Uterus (tissue), 3 donors: ENCODE measurements at regions not wholly inside any gene's neighbourhood (a gene's known extent, or its start where the extent isn't known, plus 50 kb on each side); places are given as distances from the start of the nearest gene placed in this dataset.

Experiments
- DNase-seq, 2 donors: peaks; one replicate each; pipeline ENCODE4 v3.0.0-alpha.2; 2019 to 2020
- H3K27ac ChIP-seq, 2 donors: fragments of 200-600 bp; sonication (generic); 1 replicate in 1 of 2; 2 replicates in 1 of 2; pipeline ENCODE4 v1.5.1; 2016 to 2018
- H3K27me3 ChIP-seq, 2 donors: fragments of 200-600 bp; sonication (generic); one replicate each; pipeline ENCODE4 v1.5.1; 2018 to 2019; ENCODE audit warnings: control low read depth in 1 of 2
- H3K36me3 ChIP-seq, 2 donors: fragments of 200-600 bp; sonication (generic); one replicate each; pipeline ENCODE4 v1.5.1; 2019; ENCODE audit warnings: control low read depth in 1 of 2
- H3K4me1 ChIP-seq, 2 donors: fragments of 200-600 bp; sonication (generic); one replicate each; pipeline ENCODE4 v1.5.1; 2018 to 2019; ENCODE audit warnings: control low read depth in 1 of 2
- H3K4me3 ChIP-seq, 2 donors: fragments of 200-600 bp; sonication (generic); 1 replicate in 1 of 2; 2 replicates in 1 of 2; pipeline ENCODE4 v1.5.1; 2018 to 2019; ENCODE audit warnings: mild to moderate bottlenecking in 1 of 2
- H3K9me3 ChIP-seq, 2 donors: fragments of 200-600 bp; sonication (generic); one replicate each; pipeline ENCODE4 v1.5.1; 2019; ENCODE audit warnings: control low read depth in 1 of 2
- POLR2A ChIP-seq, 2 donors: fragments of 450-650 bp; IDR thresholded peaks; one replicate each; pipeline ENCODE4 v1.6.1; 2016; ENCODE audit warnings: antibody characterized with exemption in 2 of 2, mild to moderate bottlenecking in 1 of 2, moderate library complexity in 1 of 2
- intact Hi-C: fragments of 100-400 bp; cut with DNase I; formaldehyde crosslinking; loops from one replicate; pipeline ENCODE4 v1.15.1; 2023; ENCODE audit warnings: low total_unique reads
- TF ChIP-seq, protein P1 (sequence below), 4 experiments: fragments of 200-600 bp in 2 of 4; fragments of 450-650 bp in 2 of 4; sonication (generic) in 2 of 4; IDR thresholded peaks; one replicate each; pipeline ENCODE4 v1.5.1; 2016 to 2019; ENCODE audit warnings: antibody characterized with exemption in 4 of 4, mild to moderate bottlenecking in 2 of 4, moderate library complexity in 1 of 4
- donor health status: DM: yes; HTN: yes; CAD: no.

- no peaks in the 10 kb centered on the region for H3K9me3 ChIP-seq
- H3K36me3 ChIP-seq, result no peaks in the 10 kb centered on the region
- no peak for TF ChIP-seq POLR2A (IDR thresholded peaks at IDR 0.05)
- TF ChIP-seq, protein P1, sequence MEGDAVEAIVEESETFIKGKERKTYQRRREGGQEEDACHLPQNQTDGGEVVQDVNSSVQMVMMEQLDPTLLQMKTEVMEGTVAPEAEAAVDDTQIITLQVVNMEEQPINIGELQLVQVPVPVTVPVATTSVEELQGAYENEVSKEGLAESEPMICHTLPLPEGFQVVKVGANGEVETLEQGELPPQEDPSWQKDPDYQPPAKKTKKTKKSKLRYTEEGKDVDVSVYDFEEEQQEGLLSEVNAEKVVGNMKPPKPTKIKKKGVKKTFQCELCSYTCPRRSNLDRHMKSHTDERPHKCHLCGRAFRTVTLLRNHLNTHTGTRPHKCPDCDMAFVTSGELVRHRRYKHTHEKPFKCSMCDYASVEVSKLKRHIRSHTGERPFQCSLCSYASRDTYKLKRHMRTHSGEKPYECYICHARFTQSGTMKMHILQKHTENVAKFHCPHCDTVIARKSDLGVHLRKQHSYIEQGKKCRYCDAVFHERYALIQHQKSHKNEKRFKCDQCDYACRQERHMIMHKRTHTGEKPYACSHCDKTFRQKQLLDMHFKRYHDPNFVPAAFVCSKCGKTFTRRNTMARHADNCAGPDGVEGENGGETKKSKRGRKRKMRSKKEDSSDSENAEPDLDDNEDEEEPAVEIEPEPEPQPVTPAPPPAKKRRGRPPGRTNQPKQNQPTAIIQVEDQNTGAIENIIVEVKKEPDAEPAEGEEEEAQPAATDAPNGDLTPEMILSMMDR (IDR thresholded peaks at IDR 0.05), result no peak
- DNase-seq, result no peak
- no peak overlapping the region for H3K27ac ChIP-seq
- intact Hi-C loops, result no loop called here
- no peaks in the 10 kb centered on the region for H3K4me1 ChIP-seq
- H3K4me3 ChIP-seq, result no peak overlapping the region
- H3K27me3 ChIP-seq, result no peaks in the 10 kb centered on the region
Observed at GRCh38 chr6:156510242-156510641, 266.9 kb upstream of the ARID1B start.

DNA sequence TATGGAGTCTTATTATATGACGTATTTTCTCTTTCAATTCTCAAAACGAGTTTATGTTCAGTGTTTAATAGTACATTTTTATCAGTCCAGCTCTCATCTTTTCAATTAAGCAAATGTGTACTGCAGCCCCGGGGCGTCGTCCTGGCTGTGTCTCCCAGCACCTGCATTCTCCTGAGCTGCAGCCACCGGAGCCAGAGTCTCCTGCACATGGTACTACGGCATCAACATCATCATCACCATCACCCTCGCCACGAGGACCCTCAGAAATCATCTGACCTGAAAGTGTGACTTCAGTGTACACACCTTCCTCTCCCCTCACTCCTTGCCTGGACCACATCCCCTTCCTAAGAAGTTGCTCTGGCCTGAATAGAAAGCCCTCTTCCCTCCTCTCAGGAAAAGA is 267.7 kb upstream of the ARID1B start:
- TF ChIP-seq, protein P1 (IDR thresholded peaks at IDR 0.05), result no peak
- TF ChIP-seq POLR2A (IDR thresholded peaks at IDR 0.05), result no peak

GRCh38 chr6:156508923-156509322 is 268.3 kb upstream of the ARID1B start:
- H3K4me1 ChIP-seq, result no peaks in the 10 kb centered on the region
- H3K27me3 ChIP-seq, result no peaks in the 10 kb centered on the region
- H3K27ac ChIP-seq, result no peak overlapping the region
- no peak for DNase-seq
- intact Hi-C loops, result no loop called here
- H3K9me3 ChIP-seq, result no peaks in the 10 kb centered on the region
- no peak for TF ChIP-seq POLR2A (IDR thresholded peaks at IDR 0.05)
- TF ChIP-seq, protein P1 (IDR thresholded peaks at IDR 0.05), result no peak
- no peak overlapping the region for H3K4me3 ChIP-seq
- no peaks in the 10 kb centered on the region for H3K36me3 ChIP-seq

More for the DNA sequence above, 267.7 kb upstream of the ARID1B start:
- no peak overlapping the region for H3K27ac ChIP-seq
- no peak for DNase-seq
- intact Hi-C loops, result no loop called here
- H3K9me3 ChIP-seq, result no peaks in the 10 kb centered on the region
- no peaks in the 10 kb centered on the region for H3K4me1 ChIP-seq
- no peaks in the 10 kb centered on the region for H3K36me3 ChIP-seq
- H3K4me3 ChIP-seq, result no peak overlapping the region
- H3K27me3 ChIP-seq, result no peaks in the 10 kb centered on the region

DNA sequence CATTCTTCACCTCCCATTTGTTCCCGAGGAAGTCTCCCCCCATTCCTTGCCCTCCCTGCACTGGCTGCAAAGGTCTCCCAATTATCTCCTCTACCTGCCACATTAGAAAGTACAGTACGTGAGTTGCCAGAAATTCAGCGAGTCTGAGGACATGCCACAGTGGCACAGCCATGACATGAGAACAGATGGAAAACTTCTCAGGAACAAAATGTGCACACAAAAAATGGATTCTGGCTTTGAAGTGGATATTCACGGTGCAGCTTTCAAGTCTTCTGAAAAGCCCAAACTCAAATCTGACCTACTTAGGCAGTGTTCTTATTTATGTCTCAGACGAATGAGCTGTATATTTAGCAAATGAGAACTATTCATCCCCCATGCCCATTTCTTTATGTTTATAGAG is 269.1 kb upstream of the ARID1B start:
- Histone ChIP-seq H3K9me3 (no peaks in the 10 kb centered on the region), H3K4me1 (no peaks in the 10 kb centered on the region), H3K36me3 (no peaks in the 10 kb centered on the region), H3K27ac (no peak overlapping the region), H3K27me3 (no peaks in the 10 kb centered on the region), H3K4me3 (no peak overlapping the region)
- intact Hi-C loops, result no loop called here
- TF ChIP-seq, protein P1 (IDR thresholded peaks at IDR 0.05), result no peak
- TF ChIP-seq POLR2A (IDR thresholded peaks at IDR 0.05), result no peak
- no peak for DNase-seq

DNA sequence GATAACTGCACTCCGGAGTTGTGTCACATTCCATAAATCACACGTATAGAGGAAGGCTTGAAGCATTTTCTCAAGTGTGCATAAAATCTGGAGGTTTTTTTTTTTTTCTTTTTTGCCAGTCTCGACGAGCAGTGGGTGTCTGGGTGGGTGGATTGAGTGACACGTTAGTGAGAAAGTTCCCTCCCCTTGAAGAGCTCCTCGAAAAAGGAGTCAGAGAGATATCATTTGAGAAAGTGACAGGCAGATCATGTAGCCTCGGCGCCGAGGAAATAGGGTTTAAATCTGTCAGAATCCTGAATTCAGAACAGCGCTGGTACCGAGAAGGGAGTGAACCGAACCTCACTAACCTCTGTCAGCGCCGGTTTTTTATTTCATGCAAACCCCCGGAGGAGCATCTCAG is 269.5 kb upstream of the ARID1B start:
- Histone ChIP-seq H3K4me3 (no peak overlapping the region), H3K27ac (no peak overlapping the region), H3K9me3 (no peaks in the 10 kb centered on the region), H3K36me3 (no peaks in the 10 kb centered on the region), H3K27me3 (no peaks in the 10 kb centered on the region), H3K4me1 (no peaks in the 10 kb centered on the region)
- TF ChIP-seq POLR2A (IDR thresholded peaks at IDR 0.05), result no peak
- TF ChIP-seq, protein P1 (IDR thresholded peaks at IDR 0.05), result no peak
- no peak for DNase-seq
- intact Hi-C loops, result no loop called here
